B cell (primary cell): ENCODE measurements at regions not wholly inside any gene's neighbourhood (a gene's known extent, or its start where the extent isn't known, plus 50 kb on each side); places are given as distances from the start of the nearest gene placed in this dataset.
"Not testable (repeated sequence)": the region's sequence is repeated elsewhere in the genome, so short reads cannot be mapped to it uniquely, and the experiment has no call there.

Source experiments
- ATAC-seq: fragments of 200-7000 bp; cut with Tn5 transposase; one replicate; pipeline ENCODE4 v1.10.0; 2021; ENCODE audit warnings: low read depth, mild to moderate bottlenecking, moderate number of reproducible peaks, moderate library complexity
- CTCF ChIA-PET: fragments of 350-600 bp; sonication (Branson Sonifier 250); formaldehyde crosslinking; loops from one replicate; lab custom pipeline; 2021; ENCODE audit warnings: antibody characterized with exemption, inconsistent platforms; lab: Charles Lee
- POLR2A ChIA-PET: fragments of 350-600 bp; sonication (Branson Sonifier 250); formaldehyde crosslinking; loops from one replicate; lab custom pipeline; 2021; ENCODE audit warnings: antibody characterized with exemption; lab: Charles Lee
- DNase-seq: peaks from one replicate; pipeline ENCODE4 v3.0.0; 2013
- H2AFZ ChIP-seq: 2 replicates; pipeline ENCODE4 v1.6.1; 2012; ENCODE audit warnings: mild to moderate bottlenecking, low read depth, low read length; ENCODE audit not compliant: insufficient read depth, poor library complexity, severe bottlenecking
- H3K27ac ChIP-seq, 2 donors: 1 replicate in 1 of 2; 2 replicates in 1 of 2; pipeline ENCODE4 v1.5.1; 2012 to 2013; ENCODE audit warnings: low read length in 2 of 2, mild to moderate bottlenecking in 2 of 2, moderate library complexity in 1 of 2
- H3K27me3 ChIP-seq, 4 experiments: fragments of 200-600 bp in 1 of 4; sonication (generic) in 1 of 4; replicated peaks in 1 of 4; 1 replicate in 2 of 4; 2 replicates in 2 of 4; pipeline versions ENCODE4 v1.6.1 to v1.7.0; 2013 to 2016; ENCODE audit warnings: low read length in 3 of 4, mild to moderate bottlenecking in 2 of 4, mixed read lengths in 1 of 4, moderate library complexity in 1 of 4; ENCODE audit not compliant: insufficient read depth in 4 of 4, control insufficient read depth in 3 of 4; ENCODE audit errors: control extremely low read depth in 1 of 4
- H3K36me3 ChIP-seq, 2 experiments: replicated peaks in 1 of 2; 1 replicate in 1 of 2; 2 replicates in 1 of 2; pipeline versions ENCODE4 v1.6.1 to v1.7.1; 2013; ENCODE audit warnings: low read length in 1 of 2; ENCODE audit not compliant: insufficient read depth in 2 of 2, control insufficient read depth in 1 of 2; ENCODE audit errors: control extremely low read depth in 1 of 2, extremely low read depth in 1 of 2
- H3K4me1 ChIP-seq, 2 donors: fragments of 200-600 bp in 1 of 2; sonication (generic) in 1 of 2; 1 replicate in 1 of 2; 2 replicates in 1 of 2; pipeline versions ENCODE4 v1.5.1 to v1.6.1; 2013 to 2017; ENCODE audit warnings: low read length in 2 of 2; ENCODE audit not compliant: control insufficient read depth in 2 of 2, insufficient read depth in 2 of 2
- H3K4me2 ChIP-seq: replicated peaks from 2 replicates; pipeline ENCODE3; 2012; ENCODE audit warnings: mild to moderate bottlenecking, low read depth, low read length; ENCODE audit not compliant: poor library complexity, severe bottlenecking
- H3K4me3 ChIP-seq, 5 experiments: fragments of 200-600 bp in 1 of 5; sonication (generic) in 1 of 5; 1 replicate in 3 of 5; 2 replicates in 2 of 5; pipeline versions ENCODE4 v1.5.1 to v1.7.0; 2011 to 2016; ENCODE audit warnings: low read length in 4 of 5, mild to moderate bottlenecking in 4 of 5, low read depth in 2 of 5, control low read depth in 1 of 5, moderate library complexity in 1 of 5; ENCODE audit not compliant: insufficient read depth in 1 of 5; ENCODE audit errors: control extremely low read depth in 1 of 5, extremely low read depth in 1 of 5
- H3K79me2 ChIP-seq: fragments of 200-600 bp; sonication (generic); one replicate; pipeline ENCODE4 v1.6.0; 2016; ENCODE audit warnings: low read length; ENCODE audit not compliant: control insufficient read depth, insufficient read depth
- H3K9ac ChIP-seq: fragments of 200-600 bp; sonication (generic); 2 replicates; pipeline ENCODE4 v1.6.1; 2017; ENCODE audit warnings: mild to moderate bottlenecking, low read length, moderate library complexity
- H3K9me3 ChIP-seq, 3 donors: one replicate each; pipeline versions ENCODE4 v1.6.1 to v1.7.1; 2013; ENCODE audit warnings: low read length in 2 of 3; ENCODE audit not compliant: control insufficient read depth in 2 of 3, insufficient read depth in 1 of 3; ENCODE audit errors: control extremely low read depth in 1 of 3
- H4K20me1 ChIP-seq: 2 replicates; pipeline ENCODE4 v1.6.0; 2012; ENCODE audit warnings: mild to moderate bottlenecking, low read length; ENCODE audit not compliant: insufficient read depth, control insufficient read depth, poor library complexity, severe bottlenecking
- H3K27ac Mint-ChIP-seq: one replicate; pipeline ENCODE4 v1.8.0; 2021; ENCODE audit warnings: mixed read lengths
- H3K27me3 Mint-ChIP-seq: one replicate; pipeline ENCODE4 v1.8.0; 2021; ENCODE audit warnings: mixed read lengths
- H3K4me1 Mint-ChIP-seq: one replicate; pipeline ENCODE4 v1.8.0; 2021; ENCODE audit warnings: mixed read lengths
- H3K4me3 Mint-ChIP-seq: one replicate; pipeline ENCODE4 v1.8.0; 2021; ENCODE audit warnings: mixed read lengths
- H3K9me3 Mint-ChIP-seq: one replicate; pipeline ENCODE4 v1.8.0; 2022; ENCODE audit warnings: mixed read lengths; ENCODE audit not compliant: insufficient read depth
- CTCF ChIP-seq: fragments of 200-600 bp; IDR thresholded peaks from one replicate; pipeline ENCODE4 v1.8.0; 2022; ENCODE audit warnings: antibody characterized with exemption, mild to moderate bottlenecking
- EZH2 ChIP-seq: IDR thresholded peaks from 2 replicates; pipeline ENCODE4 v1.6.1; 2012; ENCODE audit warnings: borderline replicate concordance, low read depth, mild to moderate bottlenecking, moderate library complexity, low read length; ENCODE audit not compliant: insufficient read depth, poor library complexity, severe bottlenecking
- WGBS: methylation state at CpG from one replicate; pipeline ENCODE4 v1.1.5; 2013; ENCODE audit warnings: missing lambda C conversion rate; ENCODE audit not compliant: insufficient coverage; 5-methylcytosine and 5-hydroxymethylcytosine counted together
- intact Hi-C: fragments of 100-400 bp; cut with micrococcal nuclease; formaldehyde crosslinking; loops from one replicate; pipeline ENCODE4 v1.10.0; 2022

GRCh38 chr12:96085475-96085874 lies 50.1 kb upstream of the LTA4H start:
- no peak overlapping the region for H3K4me3 Mint-ChIP-seq
- H3K9me3 ChIP-seq: peaks cover 0 to 12% (median 0%) of the 10 kb centered on the region in 3 donors
- peaks cover 8% of the 10 kb centered on the region for H3K9me3 Mint-ChIP-seq
- no peak overlapping the region for H3K27ac Mint-ChIP-seq
- H3K27me3 Mint-ChIP-seq: no peaks in the 10 kb centered on the region
- no peaks in the 10 kb centered on the region for H3K27me3 ChIP-seq
- DNase-seq (no peak), ATAC-seq (no peak)
- no peaks in the 10 kb centered on the region for H3K36me3 ChIP-seq
- H3K27ac ChIP-seq: no peak overlapping the region
- no peaks in the 10 kb centered on the region for H3K79me2 ChIP-seq
- H2AFZ ChIP-seq: no peak overlapping the region
- no peak overlapping the region for H3K4me2 ChIP-seq
- POLR2A ChIA-PET: no interaction called here
- TF ChIP-seq EZH2 (no peak), CTCF (no peak)
- H4K20me1 ChIP-seq: no peaks in the 10 kb centered on the region
- H3K4me3 ChIP-seq: no peak overlapping the region
- no peak overlapping the region for H3K9ac ChIP-seq
- CTCF ChIA-PET: no interaction called here
- no peaks in the 10 kb centered on the region for H3K4me1 ChIP-seq
- intact Hi-C loops: no loop called here
- no peaks in the 10 kb centered on the region for H3K4me1 Mint-ChIP-seq
- WGBS: 86% methylated on average over 1 of the region's 1 CpG

GRCh38 chr12:96086190-96086589 lies 50.8 kb upstream of the LTA4H start:
- CTCF ChIA-PET: interaction anchor here (0.8 kb wide), 1 partner anchor 91 kb away, joined by 3 read pairs; no protein-coding TSS in a partner anchor
- ATAC-seq, POLR2A ChIA-PET, H3K4me3 ChIP-seq, H3K27ac Mint-ChIP-seq, H3K27me3 Mint-ChIP-seq, H3K27ac ChIP-seq, DNase-seq, H3K9ac ChIP-seq, H4K20me1 ChIP-seq, H3K79me2 ChIP-seq, H3K27me3 ChIP-seq, H3K4me3 Mint-ChIP-seq, H3K36me3 ChIP-seq, H3K4me2 ChIP-seq, H2AFZ ChIP-seq, H3K4me1 Mint-ChIP-seq, H3K4me1 ChIP-seq, intact Hi-C loops: not testable (repeated sequence)
- peaks cover 12% of the 10 kb centered on the region for H3K9me3 Mint-ChIP-seq
- H3K9me3 ChIP-seq: peaks cover 0 to 15% (median 4%) of the 10 kb centered on the region in 3 donors
